ENCODE measurements at regions not wholly inside any gene's neighbourhood (a gene's known extent, or its start where the extent isn't known, plus 50 kb on each side); places are given as distances from the start of the nearest gene placed in this dataset.

- TF ChIP-seq ZBTB20 (CRISPR knock-in tag; IDR thresholded peaks at IDR 0.05; ENCODE audit: borderline replicate concordance, low read depth) (no peak), MTF1 (CRISPR knock-in tag; IDR thresholded peaks at IDR 0.05) (no peak), RBM22 (optimal IDR thresholded peaks at IDR 0.05; ENCODE audit: low read length) (no peak), ZNF879 (CRISPR knock-in tag; IDR thresholded peaks at IDR 0.05) (no peak), HOXA3 (CRISPR knock-in tag; IDR thresholded peaks at IDR 0.05) (no peak), CBX1 (IDR thresholded peaks at IDR 0.05; ENCODE audit: low read depth) (no peak), TBX2 (CRISPR knock-in tag; IDR thresholded peaks at IDR 0.05; ENCODE audit: borderline replicate concordance) (no peak), KDM3A (CRISPR knock-in tag; IDR thresholded peaks at IDR 0.05; ENCODE audit: low read depth) (no peak), SIN3B (IDR thresholded peaks at IDR 0.05; ENCODE audit: low read length) (no peak), PAX8 (CRISPR knock-in tag; IDR thresholded peaks at IDR 0.05; ENCODE audit: borderline replicate concordance) (no peak), ZNF776 (CRISPR knock-in tag; IDR thresholded peaks at IDR 0.05) (no peak)
- TF ChIP-seq, protein P1, sequence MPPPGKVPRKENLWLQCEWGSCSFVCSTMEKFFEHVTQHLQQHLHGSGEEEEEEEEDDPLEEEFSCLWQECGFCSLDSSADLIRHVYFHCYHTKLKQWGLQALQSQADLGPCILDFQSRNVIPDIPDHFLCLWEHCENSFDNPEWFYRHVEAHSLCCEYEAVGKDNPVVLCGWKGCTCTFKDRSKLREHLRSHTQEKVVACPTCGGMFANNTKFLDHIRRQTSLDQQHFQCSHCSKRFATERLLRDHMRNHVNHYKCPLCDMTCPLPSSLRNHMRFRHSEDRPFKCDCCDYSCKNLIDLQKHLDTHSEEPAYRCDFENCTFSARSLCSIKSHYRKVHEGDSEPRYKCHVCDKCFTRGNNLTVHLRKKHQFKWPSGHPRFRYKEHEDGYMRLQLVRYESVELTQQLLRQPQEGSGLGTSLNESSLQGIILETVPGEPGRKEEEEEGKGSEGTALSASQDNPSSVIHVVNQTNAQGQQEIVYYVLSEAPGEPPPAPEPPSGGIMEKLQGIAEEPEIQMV (CRISPR knock-in tag; IDR thresholded peaks at IDR 0.05; ENCODE audit: low read depth) = no peak
These were observed 378.4 kb downstream of the RPRM start (continued) for GRCh38 chr2:153100151-153100550.

- H4K20me1 ChIP-seq (ENCODE audit: insufficient read depth, low read length) = no peaks in the 10 kb centered on the region
- no peaks in the 10 kb centered on the region for H3K9me3 ChIP-seq (ENCODE audit: low read length)
- H3K9ac ChIP-seq (ENCODE audit: insufficient read depth, low read depth, low read length) = no peak overlapping the region
- no peaks in the 10 kb centered on the region for H3K4me1 ChIP-seq (ENCODE audit: insufficient read depth, low read length)
- no peaks in the 10 kb centered on the region for H3K27me3 ChIP-seq (ENCODE audit: control insufficient read depth in 1 of 2, insufficient read depth in 2 of 2, low read length in 2 of 2)
- H3K4me2 ChIP-seq (ENCODE audit: low read depth, low read length) = no peak overlapping the region
- BruUV-seq (replicated peaks) = no TSS peak
- no peak overlapping the region for H3K4me3 ChIP-seq (replicated peaks in 1 of 3; ENCODE audit: insufficient read depth in 1 of 3, low read depth in 2 of 3, low read length in 3 of 3)
- POLR2A ChIA-PET = no interaction called here
- in situ Hi-C loops (cut with HindIII; ENCODE audit: extremely low pct_ligation_motif_present, low pct_unique_long_range_greater_than_20kb) = no loop called here
- H3K79me2 ChIP-seq (ENCODE audit: insufficient read depth, low read length) = no peaks in the 10 kb centered on the region
- no peak for DNase-seq (ENCODE audit: low spot score)
- ATAC-seq = no peak
- no peaks in the 10 kb centered on the region for H3K36me3 ChIP-seq (replicated peaks in 1 of 2; ENCODE audit: control insufficient read depth in 1 of 2, insufficient read depth in 2 of 2, low read length in 2 of 2)
- TF ChIP-seq ZNF260 (CRISPR knock-in tag; IDR thresholded peaks at IDR 0.05; ENCODE audit: borderline replicate concordance, low read depth) (no peak), KLF11 (CRISPR knock-in tag; IDR thresholded peaks at IDR 0.05) (no peak), MEF2D (CRISPR knock-in tag; IDR thresholded peaks at IDR 0.05) (no peak)
- CTCF ChIA-PET (ENCODE audit: low intra/inter-chr PET ratio, low total read pairs) = no interaction called here
- no peak overlapping the region for H3K27ac ChIP-seq (ENCODE audit: extremely low read length, insufficient read depth, low read length)
- intact Hi-C loops (cut with micrococcal nuclease; ENCODE audit: unreplicated experiment) = no loop called here
- no peak for FAIRE-seq
- no peak overlapping the region for H2AFZ ChIP-seq (ENCODE audit: low read length)
These were observed 379.7 kb downstream of the ARL6IP6 start for GRCh38 chr2:153098073-153098472.

All from HepG2 (cell line).